Skin epidermis (tissue), 12 donors: ENCODE measurements at regions not wholly inside any gene's neighbourhood (a gene's known extent, or its start where the extent isn't known, plus 50 kb on each side); places are given as distances from the start of the nearest gene placed in this dataset.

Experiments
- H3K27ac ChIP-seq, 21 experiments: fragments of 200-600 bp; sonication (generic) in 11 of 21; one replicate each; pipeline ENCODE4 v1.5.0; 2020; ENCODE audit warnings: mild to moderate bottlenecking in 3 of 21, inconsistent platforms in 2 of 21, moderate library complexity in 2 of 21
- H3K4me3 ChIP-seq, 7 experiments: fragments of 200-600 bp; sonication (generic) in 2 of 7; one replicate each; pipeline ENCODE4 v1.5.0; 2020; ENCODE audit warnings: inconsistent platforms in 2 of 7, mild to moderate bottlenecking in 2 of 7, moderate library complexity in 1 of 7

DNA sequence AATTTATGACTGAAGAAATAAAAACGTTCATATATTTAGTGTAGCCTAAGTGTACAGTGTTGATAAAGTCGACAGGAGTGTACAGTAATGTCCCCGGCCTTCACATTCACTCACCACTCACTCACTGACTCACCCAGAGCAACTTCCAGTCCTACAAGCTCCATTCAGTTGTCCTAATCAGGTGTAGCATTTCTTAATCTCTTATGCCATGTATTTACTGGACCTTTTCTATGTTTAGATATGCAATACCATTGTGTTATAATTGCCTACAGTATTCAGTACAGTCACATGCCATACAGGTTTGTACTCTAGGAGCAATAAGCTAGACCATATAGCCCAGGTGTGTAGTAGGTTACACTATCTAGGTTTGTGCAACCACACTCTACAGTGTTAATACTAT, 610.2 kb upstream of the NOX3 start:
- H3K27ac ChIP-seq = no peak overlapping the region

DNA sequence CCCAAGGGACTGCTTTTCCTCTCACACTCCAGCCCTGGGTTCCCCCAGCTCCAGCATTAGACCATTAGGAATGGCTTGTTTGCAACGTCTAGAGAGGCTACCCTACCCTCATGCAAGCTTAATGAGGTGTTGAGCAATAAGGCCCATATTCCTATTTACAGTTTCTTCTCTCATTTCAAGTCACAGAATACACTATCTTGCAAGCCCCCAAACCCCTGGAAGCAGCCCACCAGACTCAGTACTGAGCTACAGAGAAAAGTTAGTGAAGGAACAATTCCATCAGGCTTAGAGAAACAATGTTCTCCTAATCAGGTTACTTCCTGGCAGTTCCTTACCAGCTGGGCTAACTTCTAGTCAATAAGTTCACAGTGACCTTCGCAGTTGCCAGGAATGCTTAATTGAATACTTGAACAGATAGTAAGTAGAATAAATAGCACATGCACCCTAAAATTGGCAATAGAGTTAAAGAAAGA, 606.5 kb upstream of the NOX3 start:
- H3K4me3 ChIP-seq = no peak overlapping the region
- peak overlapping the region in 1 of 21 experiments; percentile 13 for H3K27ac ChIP-seq

More for the DNA sequence above, 610.2 kb upstream of the NOX3 start:
- H3K4me3 ChIP-seq = no peak overlapping the region

DNA sequence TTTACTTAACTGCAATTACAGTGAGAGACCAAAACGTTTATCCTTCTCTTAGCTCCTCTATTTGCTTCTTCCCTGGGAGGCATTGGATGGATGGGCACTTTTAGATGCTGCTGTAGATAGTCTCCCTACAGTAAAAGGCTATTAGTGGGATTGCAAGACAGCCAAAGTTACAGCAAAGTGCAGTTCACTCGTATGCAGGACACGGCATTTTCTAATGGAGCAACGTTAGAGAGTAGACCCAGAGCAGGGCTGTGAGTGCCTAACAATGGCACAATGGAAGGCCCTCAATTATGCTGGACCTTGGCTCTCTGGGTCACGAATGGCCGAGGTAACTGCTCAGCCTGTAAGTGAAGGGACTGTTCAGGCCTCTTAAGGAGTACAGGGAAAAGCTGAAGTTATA, 605.8 kb upstream of the NOX3 start:
- no peak overlapping the region for H3K4me3 ChIP-seq

DNA sequence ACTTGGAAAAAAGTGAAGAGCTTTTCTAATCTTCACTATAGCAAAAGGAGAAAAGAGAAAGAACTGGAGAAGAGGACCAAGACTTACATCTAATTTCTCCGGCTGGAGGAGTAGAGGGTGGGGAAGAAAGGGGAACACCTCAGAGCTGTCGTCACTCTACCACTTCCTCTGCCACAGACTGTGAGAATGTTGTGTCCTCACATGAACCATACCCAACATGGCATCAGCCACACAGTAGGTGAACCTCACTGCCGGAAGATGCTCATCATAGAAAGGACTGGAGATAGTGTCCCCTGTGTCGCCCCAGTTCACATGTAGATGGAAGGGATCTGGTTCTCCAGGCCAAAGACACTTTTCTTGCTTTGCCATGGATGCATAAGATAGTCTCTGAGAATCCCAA, 604.4 kb upstream of the NOX3 start:
- no peak overlapping the region for H3K27ac ChIP-seq
- H3K4me3 ChIP-seq = no peak overlapping the region

More for the DNA sequence above, 605.8 kb upstream of the NOX3 start:
- no peak overlapping the region for H3K27ac ChIP-seq

DNA sequence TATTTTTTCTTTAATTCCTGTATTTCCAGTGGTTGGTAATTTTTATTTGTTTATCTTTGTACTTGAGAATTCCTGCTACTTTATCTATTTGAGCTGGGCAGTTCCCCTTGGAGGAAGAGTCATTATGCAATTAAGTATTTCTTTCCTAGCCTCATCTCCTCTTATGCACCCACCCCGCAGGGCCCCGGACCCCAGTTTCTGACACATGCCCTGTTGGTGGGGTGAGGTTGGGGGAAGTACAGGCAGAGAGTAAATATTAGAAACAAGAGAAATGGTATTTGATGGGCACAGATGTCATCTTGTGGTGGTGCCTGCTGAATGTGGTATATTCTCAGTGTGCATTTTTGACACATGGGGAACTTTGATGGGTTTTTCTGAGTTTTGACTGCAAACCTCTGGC, 602.7 kb upstream of the NOX3 start:
- no peak overlapping the region for H3K4me3 ChIP-seq

DNA sequence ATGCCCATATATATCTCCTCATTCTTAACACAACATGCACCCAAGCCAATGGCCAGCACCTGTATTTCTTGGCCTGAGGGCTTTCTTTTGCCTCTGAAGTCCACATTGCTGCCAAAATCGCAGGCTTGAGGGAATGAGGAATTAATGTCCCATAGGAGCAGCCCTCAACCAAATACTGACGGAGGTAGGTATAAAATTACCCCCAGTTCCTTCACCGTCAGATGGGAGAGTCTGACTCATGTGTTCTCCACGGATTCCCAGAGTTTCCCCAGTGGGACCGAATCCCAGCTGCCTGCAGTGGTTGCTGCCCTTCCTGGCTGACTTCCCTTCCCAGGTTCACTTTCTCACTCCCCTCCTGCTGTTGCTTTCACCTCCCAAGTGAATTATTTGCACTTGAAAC, 602.2 kb upstream of the NOX3 start:
- Histone ChIP-seq H3K27ac (no peak overlapping the region), H3K4me3 (no peak overlapping the region)

More for the DNA sequence above, 602.7 kb upstream of the NOX3 start:
- H3K27ac ChIP-seq = no peak overlapping the region

DNA sequence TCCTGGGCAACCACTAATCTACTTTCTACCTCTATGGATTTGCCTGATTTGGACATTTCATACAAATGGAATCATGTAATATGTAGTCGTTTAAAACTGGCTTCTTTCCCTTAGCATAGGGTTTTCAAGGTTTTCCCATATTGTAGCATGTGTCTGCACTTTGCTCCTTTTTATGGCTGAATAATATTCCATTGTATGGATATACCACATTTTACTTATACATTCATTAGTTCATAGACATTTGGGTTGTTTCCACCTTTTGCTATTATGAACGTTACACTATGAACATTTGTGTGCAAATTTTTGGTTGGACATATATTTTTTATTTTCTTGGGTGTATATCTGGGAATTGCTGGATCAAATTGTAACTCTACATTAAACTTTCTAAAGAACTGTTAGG, 600.4 kb upstream of the NOX3 start:
- no peak overlapping the region for H3K27ac ChIP-seq
- H3K4me3 ChIP-seq = no peak overlapping the region

DNA sequence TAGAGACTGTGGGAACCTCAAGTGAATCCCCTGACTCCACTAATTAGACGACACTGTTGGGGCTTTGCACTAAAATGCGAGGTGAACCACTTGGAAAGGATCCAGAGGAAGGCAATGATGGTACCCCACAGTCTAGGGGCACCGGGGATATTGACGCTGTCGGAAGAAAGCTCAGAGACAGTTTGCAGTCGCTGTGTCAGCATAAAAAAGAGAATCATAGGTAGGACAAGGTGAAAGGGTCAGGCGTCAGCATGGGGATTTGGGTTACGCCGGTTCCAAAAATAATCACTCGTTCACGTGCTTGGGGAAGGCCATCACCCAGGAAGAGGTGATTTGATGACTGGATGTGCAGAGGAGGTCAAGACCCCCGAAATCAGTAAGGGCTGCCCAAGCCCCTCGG, 598.0 kb upstream of the NOX3 start:
- no peak overlapping the region for H3K4me3 ChIP-seq
- no peak overlapping the region for H3K27ac ChIP-seq

DNA sequence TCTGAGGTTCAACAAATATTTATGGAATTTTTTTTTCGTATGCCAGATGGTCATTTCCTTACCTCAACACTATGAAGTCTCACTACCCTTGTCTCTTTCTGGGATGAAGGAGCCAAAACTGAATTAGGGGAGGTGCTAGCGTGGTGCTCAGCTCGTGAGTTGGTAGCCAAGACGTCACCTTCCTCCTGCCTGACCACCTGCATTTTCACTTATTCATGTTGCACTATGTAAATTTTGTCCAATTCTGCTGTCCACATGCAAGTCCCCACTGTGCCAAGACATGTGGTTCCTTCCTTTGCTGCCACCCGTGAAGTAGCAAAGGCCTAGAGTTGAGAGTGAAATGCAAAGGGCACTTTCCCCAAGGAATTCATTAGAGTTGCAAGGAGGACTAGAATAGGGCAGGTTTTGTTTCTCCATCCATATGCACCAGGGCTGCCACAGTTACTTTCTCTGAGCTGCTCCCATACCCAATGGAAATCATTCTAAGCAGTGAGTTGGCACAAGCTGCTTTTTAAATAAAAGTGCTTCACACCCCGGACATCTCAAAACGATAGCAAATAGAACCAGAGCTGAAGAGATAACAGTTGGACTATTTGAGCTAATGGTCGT, 591.3 kb upstream of the NOX3 start:
- Histone ChIP-seq H3K4me3 (no peak overlapping the region), H3K27ac (no peak overlapping the region)

DNA sequence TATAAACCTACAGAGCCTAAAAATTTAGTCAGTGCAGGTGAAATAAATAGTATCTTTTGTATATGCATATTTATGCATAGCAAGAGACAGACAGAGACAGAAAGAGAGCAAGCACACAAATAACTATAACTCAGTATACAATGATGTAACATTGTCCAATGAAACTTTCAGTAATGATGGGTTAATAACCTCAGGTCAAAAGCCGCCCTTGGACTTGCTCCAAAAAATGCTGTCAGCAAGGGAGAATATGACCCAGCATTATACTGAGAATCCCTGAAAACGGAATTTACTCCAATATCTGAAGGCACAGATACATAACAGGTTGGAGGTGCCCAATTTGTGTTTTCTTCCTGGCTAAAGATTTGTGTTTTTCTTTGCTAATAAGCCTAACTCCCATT, 590.6 kb upstream of the NOX3 start:
- H3K27ac ChIP-seq = no peak overlapping the region
- no peak overlapping the region for H3K4me3 ChIP-seq

DNA sequence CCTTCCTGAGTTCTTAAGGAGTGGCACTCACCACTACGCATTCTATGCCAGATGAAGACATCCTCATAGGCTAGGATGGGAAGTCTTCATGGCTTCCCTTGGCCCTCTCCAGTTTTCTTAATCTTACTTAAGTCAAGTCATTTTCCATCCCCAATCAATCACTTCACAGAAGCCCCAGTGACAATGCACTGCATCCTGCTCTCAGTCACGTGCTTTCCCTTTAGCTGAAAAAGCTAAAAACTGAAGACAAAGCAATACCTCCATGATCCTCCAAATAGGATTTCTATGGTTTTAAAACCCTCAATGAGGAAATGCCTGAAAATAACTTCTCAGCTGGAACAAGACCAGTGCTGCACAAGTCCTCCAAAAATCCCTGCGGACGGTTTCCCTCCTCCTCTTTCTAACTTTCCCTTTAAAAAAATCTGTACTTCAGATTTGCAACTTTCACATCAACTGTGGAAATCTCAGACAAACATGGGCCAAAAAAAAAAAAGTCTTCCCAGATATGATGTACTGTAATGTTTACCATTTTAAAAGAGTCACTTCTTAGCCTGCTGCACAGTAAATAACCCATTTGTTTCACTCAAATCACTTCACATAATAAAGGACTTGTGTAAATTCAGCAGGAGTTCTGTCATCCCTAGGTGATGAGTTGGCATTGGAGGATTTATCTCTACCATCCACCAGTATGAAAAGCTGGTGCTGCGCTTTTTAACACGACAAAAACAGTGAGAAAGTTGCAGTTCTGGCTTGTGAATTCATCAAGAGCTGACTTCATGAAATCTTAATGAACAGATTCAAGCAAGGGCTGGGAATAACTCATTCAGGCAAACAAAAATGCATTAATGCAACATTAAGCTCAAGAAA, 590.0 kb upstream of the NOX3 start:
- no peak overlapping the region for H3K4me3 ChIP-seq

DNA sequence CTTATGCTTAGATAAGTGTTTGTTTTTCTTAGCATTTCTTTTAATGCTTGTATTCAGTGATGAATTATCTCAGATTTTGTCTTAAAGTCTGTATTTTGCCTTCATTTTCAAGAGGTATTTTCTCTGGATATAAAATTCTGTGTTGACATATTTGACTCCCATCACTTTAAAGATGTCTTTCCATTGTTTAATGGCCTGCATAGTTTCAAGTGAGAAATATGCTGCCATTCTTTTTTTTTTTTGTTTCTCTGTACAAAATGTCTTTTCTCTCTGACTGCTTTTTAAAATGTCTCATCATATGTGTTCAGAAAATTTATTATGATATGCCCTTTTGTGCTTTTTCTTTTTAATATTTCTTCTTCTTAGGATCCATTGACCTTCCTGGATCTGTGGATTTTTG, 578.0 kb upstream of the NOX3 start:
- no peak overlapping the region for H3K4me3 ChIP-seq

More for the DNA sequence above, 590.0 kb upstream of the NOX3 start:
- no peak overlapping the region for H3K27ac ChIP-seq

DNA sequence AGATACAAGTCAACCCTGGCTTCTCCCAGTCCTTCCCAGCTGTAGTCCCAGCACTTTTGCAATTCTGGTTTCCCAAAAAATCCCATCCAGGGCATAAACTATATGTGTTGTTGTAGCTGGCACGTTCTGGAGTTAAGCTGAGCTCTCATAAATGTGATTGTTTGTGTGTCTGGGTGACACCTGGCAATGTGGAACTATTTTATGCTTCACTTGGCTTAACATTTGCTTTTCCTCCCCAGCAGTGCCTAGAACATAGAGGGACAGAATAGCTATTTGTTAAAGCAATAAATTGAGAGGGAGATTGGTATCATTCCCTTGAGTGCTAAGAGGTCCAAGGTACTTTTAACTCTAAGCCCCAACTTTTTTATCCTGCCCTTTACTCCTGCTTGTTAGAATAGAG, 575.9 kb upstream of the NOX3 start:
- Histone ChIP-seq H3K4me3 (no peak overlapping the region), H3K27ac (no peak overlapping the region)

More for the DNA sequence above, 578.0 kb upstream of the NOX3 start:
- H3K27ac ChIP-seq = no peak overlapping the region

DNA sequence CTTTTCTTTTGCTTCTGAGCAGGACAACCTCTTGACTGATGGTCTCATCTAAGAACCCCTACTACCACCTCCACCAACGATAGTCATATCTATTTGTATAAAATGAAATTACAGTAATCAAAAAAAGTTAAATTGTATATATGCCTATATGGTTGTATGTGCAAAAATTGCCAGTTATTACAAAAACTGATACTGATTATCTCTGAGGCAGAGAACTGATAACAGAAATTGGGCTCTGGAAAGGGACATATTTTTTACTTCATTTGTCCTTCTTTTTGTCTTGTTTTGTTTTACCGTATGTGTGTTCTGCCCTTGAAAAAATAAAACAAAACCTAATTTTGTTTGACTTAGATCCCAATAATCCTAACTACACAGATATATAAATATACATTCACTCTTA, 574.4 kb upstream of the NOX3 start:
- Histone ChIP-seq H3K27ac (no peak overlapping the region), H3K4me3 (no peak overlapping the region)

DNA sequence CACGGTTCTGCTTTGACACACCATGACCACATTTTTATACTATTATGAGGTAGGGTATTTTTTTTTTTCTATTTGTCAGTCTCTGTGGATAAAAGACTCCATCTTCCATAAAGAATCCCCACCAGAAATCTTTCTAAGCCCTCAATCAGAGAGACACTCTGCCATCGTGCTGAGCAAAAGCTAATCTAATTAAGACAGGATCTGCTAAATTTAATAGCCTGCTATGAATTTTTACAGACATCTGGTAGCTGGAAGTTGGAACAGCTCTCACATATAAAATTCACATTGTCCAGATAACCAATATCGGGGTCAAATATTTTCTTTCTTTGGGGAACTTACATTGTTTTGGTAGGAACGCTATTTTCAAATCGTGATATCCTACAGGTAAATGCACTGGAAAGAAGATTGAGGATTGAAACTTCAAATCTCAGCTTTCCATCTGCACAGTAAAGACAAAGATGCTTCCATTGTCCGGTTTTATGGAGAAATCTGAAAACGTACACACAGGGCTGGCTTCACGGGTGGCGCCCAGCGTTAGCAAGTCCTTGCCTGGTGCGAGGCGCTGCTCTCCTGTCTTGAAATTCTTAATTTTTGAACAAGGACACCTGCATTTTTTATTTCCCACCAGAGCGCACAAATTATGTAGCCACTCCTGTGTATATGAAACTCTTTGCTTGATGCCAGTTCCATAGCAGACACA, 573.8 kb upstream of the NOX3 start:
- no peak overlapping the region for H3K4me3 ChIP-seq
- H3K27ac ChIP-seq = no peak overlapping the region

DNA sequence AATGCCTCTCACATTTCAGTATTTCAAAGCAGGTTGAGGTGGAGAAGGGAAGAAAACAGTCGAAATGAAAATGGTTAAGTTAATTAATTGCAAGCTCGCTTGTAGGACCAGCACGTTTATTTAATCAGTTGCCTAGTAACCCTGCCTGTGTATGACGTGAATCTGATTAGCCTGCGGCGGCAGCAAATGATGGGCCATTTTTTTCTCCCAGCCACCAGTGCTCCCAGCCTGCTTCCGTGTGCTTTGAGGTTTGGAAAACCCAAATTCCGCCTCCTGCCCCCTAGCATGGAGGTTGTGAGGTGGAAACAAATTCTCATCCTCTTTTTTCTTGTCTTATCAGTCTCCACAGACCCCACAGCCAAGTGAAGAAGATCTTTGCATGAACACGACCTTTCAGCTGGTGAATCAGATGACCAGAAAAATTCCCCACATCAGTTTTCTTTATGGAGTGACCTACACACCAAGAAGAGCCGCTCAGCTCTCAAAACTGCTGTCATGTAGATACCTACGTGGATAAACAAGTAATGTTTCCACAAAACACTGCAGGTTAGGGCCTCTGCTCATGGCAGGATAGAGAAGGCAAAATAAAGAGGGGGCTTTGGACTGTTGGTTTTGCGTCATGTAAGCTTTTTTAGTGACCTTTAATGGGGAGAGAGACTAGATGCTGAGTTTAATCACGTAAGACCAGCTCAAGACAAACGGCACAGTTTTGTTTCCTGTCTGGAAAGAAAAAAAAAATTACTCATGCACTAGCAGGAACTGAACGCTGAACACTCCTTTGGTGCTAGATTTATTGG, 572.9 kb upstream of the NOX3 start:
- Histone ChIP-seq H3K4me3 (peak overlapping the region in 1 of 7 experiments; percentile 6), H3K27ac (peak overlapping the region in 1 of 21 experiments; percentile 40)

DNA sequence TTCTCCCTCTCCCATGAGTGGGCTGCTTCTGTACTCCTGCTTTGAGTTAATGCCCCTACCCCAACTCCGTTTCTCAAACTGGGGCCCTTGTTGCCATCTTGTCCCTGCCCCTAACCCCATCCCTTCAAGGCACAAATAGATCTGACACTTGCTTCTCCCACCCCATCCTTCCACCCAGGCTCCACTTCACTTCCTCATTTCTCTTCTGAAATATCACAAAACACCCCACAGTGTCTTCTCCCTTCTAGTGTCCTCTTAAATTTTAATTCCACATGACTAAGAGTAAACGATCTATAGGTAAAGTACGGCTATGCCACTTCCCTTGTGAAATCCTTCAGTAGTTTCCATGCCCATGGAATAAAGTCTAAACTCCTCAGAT, 571.6 kb upstream of the NOX3 start:
- no peak overlapping the region for H3K27ac ChIP-seq
- no peak overlapping the region for H3K4me3 ChIP-seq

DNA sequence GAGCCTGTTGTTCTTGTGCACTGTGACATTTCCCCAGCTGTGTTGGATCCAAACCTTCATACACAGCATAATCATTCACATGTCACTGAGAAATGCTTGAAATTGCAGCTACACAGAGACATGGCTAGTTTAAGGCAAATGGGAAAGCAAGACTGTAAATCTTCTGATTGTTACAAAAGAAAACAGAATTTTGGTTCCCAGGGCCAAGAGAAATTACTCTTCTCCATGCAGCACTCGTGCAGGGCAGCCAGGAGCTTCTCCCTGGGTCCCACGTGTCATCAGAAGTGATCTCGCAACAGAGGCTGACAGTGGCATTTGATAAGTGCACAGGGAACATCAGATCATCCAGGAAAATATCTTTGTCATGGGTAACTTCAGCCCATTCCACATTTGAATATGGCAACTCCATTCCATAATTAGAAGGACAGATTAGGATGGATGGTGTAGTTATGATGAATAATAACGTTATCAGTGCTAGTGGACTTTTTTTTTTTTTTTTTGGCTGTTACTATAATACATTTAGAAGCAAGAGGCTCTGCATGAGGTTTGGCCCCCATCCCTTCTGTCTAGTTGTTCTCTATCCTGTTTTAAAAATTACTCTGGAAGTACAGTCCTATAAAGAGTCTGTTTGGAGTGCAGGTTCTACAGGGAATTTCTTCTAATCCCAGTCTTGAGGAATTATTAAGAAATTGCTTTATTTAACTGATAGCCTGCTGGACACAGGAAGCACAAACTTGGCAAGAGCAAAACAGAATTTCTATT, 571.0 kb upstream of the NOX3 start:
- no peak overlapping the region for H3K27ac ChIP-seq
- no peak overlapping the region for H3K4me3 ChIP-seq

DNA sequence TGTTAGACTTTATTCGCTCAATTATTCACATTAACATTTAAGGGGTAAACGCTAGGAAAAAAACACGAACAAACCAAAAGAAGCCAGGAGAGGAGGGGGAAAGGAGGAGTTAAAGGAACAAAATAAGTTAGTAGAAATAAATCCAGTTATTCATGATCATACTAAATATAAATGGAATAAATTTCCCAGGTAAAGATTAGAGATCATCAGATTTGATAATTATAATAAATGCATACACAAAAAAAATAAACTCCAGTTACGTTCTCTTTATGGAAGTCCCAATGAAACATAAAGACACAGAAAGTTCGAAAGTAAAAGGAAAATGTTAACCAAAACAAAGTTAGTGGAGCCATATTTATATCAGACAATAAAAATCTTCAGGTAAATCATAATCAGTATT, 568.7 kb upstream of the NOX3 start:
- Histone ChIP-seq H3K4me3 (no peak overlapping the region), H3K27ac (no peak overlapping the region)
